ENCODE measurements at regions not wholly inside any gene's neighbourhood (a gene's known extent, or its start where the extent isn't known, plus 50 kb on each side); places are given as distances from the start of the nearest gene placed in this dataset.
"Not testable (repeated sequence)": the region's sequence is repeated elsewhere in the genome, so short reads cannot be mapped to it uniquely, and the experiment has no call there.

DNA sequence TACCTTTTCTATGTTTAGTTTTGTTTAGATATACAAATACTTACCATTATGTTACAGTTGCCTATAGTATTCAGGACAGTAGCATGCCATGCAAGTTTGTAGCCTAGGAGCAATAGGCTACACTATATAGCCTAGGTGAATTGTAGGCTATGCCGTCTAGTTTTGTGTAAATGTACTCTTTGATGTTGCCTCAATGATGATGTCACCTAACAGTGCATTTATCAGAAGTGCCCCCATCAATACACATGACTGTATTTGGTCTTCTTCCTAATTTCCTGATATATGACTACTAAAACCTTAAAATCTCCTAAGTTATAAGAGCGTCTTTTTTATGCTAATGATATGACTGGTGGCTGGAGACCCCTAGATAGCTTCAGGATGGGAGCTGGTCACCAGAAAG lies 394.4 kb upstream of the STXBP6 start:
- Histone ChIP-seq H3K27ac (ENCODE audit: insufficient read depth, low read depth, low read length) (no peak overlapping the region), H3K9me3 (replicated peaks; ENCODE audit: control insufficient read depth, insufficient read depth, low read length) (no peaks in the 10 kb centered on the region), H3K4me1 (ENCODE audit: control insufficient read depth, extremely low read depth, insufficient read depth, low read length) (no peaks in the 10 kb centered on the region), H3K9ac (replicated peaks; ENCODE audit: extremely low read depth, insufficient read depth, low read length) (no peak overlapping the region), H3K27me3 (ENCODE audit: control insufficient read depth in 2 of 2, insufficient read depth in 2 of 2, low read length in 2 of 2) (no peaks in the 10 kb centered on the region), H3K36me3 (ENCODE audit: control insufficient read depth in 2 of 2, extremely low read depth in 1 of 2, insufficient read depth in 2 of 2, low read length in 2 of 2) (no peaks in the 10 kb centered on the region), H3K4me3 (replicated peaks in 1 of 3; ENCODE audit: insufficient read depth in 1 of 3, low read depth in 1 of 3, low read length in 3 of 3) (no peak overlapping the region), H3K4me2 (ENCODE audit: insufficient read depth, low read length) (no peak overlapping the region), H2AFZ (ENCODE audit: low read depth, low read length) (no peak overlapping the region), H3K79me2 (ENCODE audit: control insufficient read depth, insufficient read depth, low read length) (no peaks in the 10 kb centered on the region), H3K9me1 (replicated peaks; ENCODE audit: control insufficient read depth, extremely low read depth, insufficient read depth, low read length) (no peaks in the 10 kb centered on the region), H4K20me1 (replicated peaks; ENCODE audit: control insufficient read depth, extremely low read depth, insufficient read depth, low read length) (no peaks in the 10 kb centered on the region)
- dilution Hi-C loops (cut with MboI; ENCODE audit: extremely low pct_ligation_motif_present, low sequenced_read_pairs) (no loop called here), intact Hi-C loops (cut with micrococcal nuclease) (no loop called here)
- POLR2A ChIA-PET: no interaction called here
- CTCF ChIA-PET: no interaction called here
- FAIRE-seq (no peak), DNase-seq (ENCODE audit: low read depth, low spot score) (no peak)
- no peak for TF ChIP-seq CTCF (IDR thresholded peaks at IDR 0.05; ENCODE audit: extremely low read depth in 1 of 2, insufficient read depth in 1 of 2, low read depth in 1 of 2, low read length in 2 of 2)
- TF ChIP-seq JUN (IDR thresholded peaks at IDR 0.05; ENCODE audit: borderline replicate concordance, insufficient read depth, insufficient read length, low read depth): no peak
- TF ChIP-seq EZH2 (IDR thresholded peaks at IDR 0.05; ENCODE audit: borderline replicate concordance, low read depth, low read length, severe bottlenecking): no peak
- no TSS peak for BruUV-seq (replicated peaks)

- H3K27me3 ChIP-seq (ENCODE audit: control insufficient read depth in 2 of 2, insufficient read depth in 2 of 2, low read length in 2 of 2); H3K4me1 ChIP-seq (ENCODE audit: control insufficient read depth, extremely low read depth, insufficient read depth, low read length); H2AFZ ChIP-seq (ENCODE audit: low read depth, low read length); H3K4me3 ChIP-seq (replicated peaks in 1 of 3; ENCODE audit: insufficient read depth in 1 of 3, low read depth in 1 of 3, low read length in 3 of 3); H3K27ac ChIP-seq (ENCODE audit: insufficient read depth, low read depth, low read length); POLR2A ChIA-PET; DNase-seq (ENCODE audit: low read depth, low spot score); H3K36me3 ChIP-seq (ENCODE audit: control insufficient read depth in 2 of 2, extremely low read depth in 1 of 2, insufficient read depth in 2 of 2, low read length in 2 of 2); dilution Hi-C loops (cut with MboI; ENCODE audit: extremely low pct_ligation_motif_present, low sequenced_read_pairs); H3K79me2 ChIP-seq (ENCODE audit: control insufficient read depth, insufficient read depth, low read length); H3K9ac ChIP-seq (replicated peaks; ENCODE audit: extremely low read depth, insufficient read depth, low read length); H3K4me2 ChIP-seq (ENCODE audit: insufficient read depth, low read length); intact Hi-C loops (cut with micrococcal nuclease); H4K20me1 ChIP-seq (replicated peaks; ENCODE audit: control insufficient read depth, extremely low read depth, insufficient read depth, low read length); H3K9me1 ChIP-seq (replicated peaks; ENCODE audit: control insufficient read depth, extremely low read depth, insufficient read depth, low read length); FAIRE-seq; H3K9me3 ChIP-seq (replicated peaks; ENCODE audit: control insufficient read depth, insufficient read depth, low read length); CTCF ChIA-PET; BruUV-seq (replicated peaks): not testable (repeated sequence)
Observed at GRCh38 chr14:25440382-25440781, 390.4 kb upstream of the STXBP6 start.
